Neutrophil (primary cell): ENCODE measurements at regions not wholly inside any gene's neighbourhood (a gene's known extent, or its start where the extent isn't known, plus 50 kb on each side); places are given as distances from the start of the nearest gene placed in this dataset.

Source experiments
- H3K27ac ChIP-seq: fragments of 200-600 bp; sonication (generic); 2 replicates; pipeline ENCODE4 v1.5.1; 2016; ENCODE audit warnings: mild to moderate bottlenecking, moderate library complexity
- H3K27me3 ChIP-seq: fragments of 200-600 bp; sonication (generic); 2 replicates; pipeline ENCODE4 v1.6.0; 2016; ENCODE audit warnings: mild to moderate bottlenecking
- H3K36me3 ChIP-seq: fragments of 200-600 bp; sonication (generic); 2 replicates; pipeline ENCODE4 v1.5.1; 2017
- H3K4me1 ChIP-seq, 2 experiments: fragments of 200-600 bp in 1 of 2; sonication (generic) in 1 of 2; 1 replicate in 1 of 2; 2 replicates in 1 of 2; pipeline versions ENCODE4 v1.5.1 to v1.6.1; 2013 to 2016; ENCODE audit warnings: low read depth in 1 of 2, low read length in 1 of 2, mild to moderate bottlenecking in 1 of 2, moderate library complexity in 1 of 2; ENCODE audit not compliant: control insufficient read depth in 1 of 2, insufficient read depth in 1 of 2
- H3K4me3 ChIP-seq, 2 experiments: fragments of 200-600 bp in 1 of 2; sonication (generic) in 1 of 2; 1 replicate in 1 of 2; 2 replicates in 1 of 2; pipeline ENCODE4 v1.5.1; 2013 to 2016; ENCODE audit warnings: low read depth in 1 of 2, low read length in 1 of 2, mild to moderate bottlenecking in 1 of 2, moderate library complexity in 1 of 2
- H3K9me3 ChIP-seq: fragments of 200-600 bp; sonication (generic); 2 replicates; pipeline ENCODE4 v1.5.1; 2016
- CTCF ChIP-seq: fragments of 200-600 bp; sonication (generic); IDR thresholded peaks from 2 replicates; pipeline ENCODE4 v1.5.1; 2016; ENCODE audit warnings: antibody characterized with exemption

GRCh38 chr10:131641231-131641630, 259.6 kb upstream of the PPP2R2D start:
- no peak overlapping the region for H3K27ac ChIP-seq
- H3K4me1 ChIP-seq, result no peaks in the 10 kb centered on the region
- no peaks in the 10 kb centered on the region for H3K27me3 ChIP-seq
- no peak for TF ChIP-seq CTCF
- H3K9me3 ChIP-seq, result no peaks in the 10 kb centered on the region
- no peak overlapping the region for H3K4me3 ChIP-seq
- no peaks in the 10 kb centered on the region for H3K36me3 ChIP-seq

- Histone ChIP-seq H3K4me1 (no peaks in the 10 kb centered on the region), H3K27me3 (no peaks in the 10 kb centered on the region), H3K9me3 (no peaks in the 10 kb centered on the region), H3K36me3 (no peaks in the 10 kb centered on the region), H3K4me3 (no peak overlapping the region), H3K27ac (no peak overlapping the region)
- TF ChIP-seq CTCF, result no peak
These were observed 258.9 kb upstream of the PPP2R2D start for GRCh38 chr10:131641898-131642297.

GRCh38 chr10:131642966-131643365, 257.8 kb upstream of the PPP2R2D start:
- no peak for TF ChIP-seq CTCF
- Histone ChIP-seq H3K4me3 (no peak overlapping the region), H3K4me1 (no peaks in the 10 kb centered on the region), H3K36me3 (no peaks in the 10 kb centered on the region), H3K27me3 (no peaks in the 10 kb centered on the region), H3K27ac (no peak overlapping the region), H3K9me3 (no peaks in the 10 kb centered on the region)

GRCh38 chr10:131644289-131644688, 256.5 kb upstream of the PPP2R2D start:
- no peak overlapping the region for H3K27ac ChIP-seq
- TF ChIP-seq CTCF, result no peak
- H3K27me3 ChIP-seq, result no peaks in the 10 kb centered on the region
- no peak overlapping the region for H3K4me3 ChIP-seq
- H3K36me3 ChIP-seq, result no peaks in the 10 kb centered on the region
- H3K4me1 ChIP-seq, result no peaks in the 10 kb centered on the region
- no peaks in the 10 kb centered on the region for H3K9me3 ChIP-seq

- Histone ChIP-seq H3K27me3 (no peaks in the 10 kb centered on the region), H3K9me3 (no peaks in the 10 kb centered on the region), H3K4me1 (no peaks in the 10 kb centered on the region), H3K36me3 (no peaks in the 10 kb centered on the region), H3K4me3 (no peak overlapping the region), H3K27ac (no peak overlapping the region)
- no peak for TF ChIP-seq CTCF
These were observed 255.7 kb upstream of the PPP2R2D start for GRCh38 chr10:131644864-131645658.
